Germinal center (tissue), 1 donor: ENCODE measurements at regions not wholly inside any gene's neighbourhood (a gene's known extent, or its start where the extent isn't known, plus 50 kb on each side); places are given as distances from the start of the nearest gene placed in this dataset.
"Not testable (repeated sequence)": the region's sequence is repeated elsewhere in the genome, so short reads cannot be mapped to it uniquely, and the experiment has no call there.

ENCODE experiments used
- DNase-seq: peaks from one replicate; pipeline ENCODE4 v3.0.0; 2012; ENCODE audit warnings: mixed read lengths, low spot score

DNA sequence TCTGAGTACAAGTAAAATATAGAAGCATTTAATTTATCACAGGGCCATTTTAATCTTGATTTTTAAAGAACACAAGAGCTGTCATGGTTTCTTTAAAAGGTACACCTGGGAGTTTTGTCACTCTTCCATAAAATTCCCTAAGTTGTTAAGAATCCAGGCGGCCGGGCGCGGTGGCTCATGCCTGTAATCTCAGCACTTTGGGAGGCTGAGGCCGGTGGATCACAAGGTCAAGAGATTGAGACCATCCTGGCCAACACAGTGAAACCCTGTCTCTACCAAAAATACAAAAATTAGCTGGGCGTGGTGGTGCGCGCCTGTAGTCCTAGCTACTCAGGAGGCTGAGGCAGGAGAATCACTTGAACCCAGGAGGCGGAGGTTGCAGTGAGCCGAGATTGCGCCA, 278.3 kb downstream of the PCDH17 start:
- not testable (repeated sequence) for DNase-seq

DNA sequence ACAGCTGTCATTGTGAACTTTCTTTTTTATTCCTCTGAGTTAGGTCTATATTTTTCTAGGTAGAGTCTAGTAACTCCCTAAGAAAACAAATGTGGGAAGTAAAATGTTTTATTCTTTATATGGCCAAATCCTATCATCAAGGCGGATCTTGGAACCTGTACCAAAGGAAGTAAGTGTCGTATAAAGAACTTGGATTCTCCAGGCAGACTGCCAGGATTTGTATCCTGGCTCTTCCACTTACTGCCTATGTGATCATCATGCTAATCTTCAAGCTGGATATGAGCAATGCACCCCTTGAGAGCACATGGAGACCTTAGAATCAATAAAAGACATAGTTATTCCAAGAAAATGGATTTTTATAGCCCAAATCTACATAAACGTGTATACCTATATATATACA, 286.5 kb downstream of the PCDH17 start:
- no peak for DNase-seq

DNA sequence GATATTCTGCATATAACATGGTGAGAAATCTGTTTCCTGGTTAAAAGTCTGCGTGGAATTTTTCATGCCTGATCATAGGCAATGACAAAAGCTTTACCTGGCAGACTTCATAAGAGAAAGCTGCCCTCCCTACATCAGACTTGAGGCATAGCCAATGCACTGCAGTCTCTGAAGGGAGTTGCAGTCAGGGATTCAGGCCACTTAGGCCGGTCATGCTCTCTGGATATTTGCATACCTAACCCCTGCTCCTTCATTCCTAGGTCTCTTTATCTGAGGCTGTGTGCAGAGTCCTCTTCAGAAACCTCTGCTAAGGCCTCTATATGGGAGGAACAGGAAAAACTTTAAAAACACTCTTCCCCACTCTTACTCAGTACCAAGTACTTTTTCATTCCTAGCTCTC, 287.4 kb downstream of the PCDH17 start:
- DNase-seq: no peak

DNA sequence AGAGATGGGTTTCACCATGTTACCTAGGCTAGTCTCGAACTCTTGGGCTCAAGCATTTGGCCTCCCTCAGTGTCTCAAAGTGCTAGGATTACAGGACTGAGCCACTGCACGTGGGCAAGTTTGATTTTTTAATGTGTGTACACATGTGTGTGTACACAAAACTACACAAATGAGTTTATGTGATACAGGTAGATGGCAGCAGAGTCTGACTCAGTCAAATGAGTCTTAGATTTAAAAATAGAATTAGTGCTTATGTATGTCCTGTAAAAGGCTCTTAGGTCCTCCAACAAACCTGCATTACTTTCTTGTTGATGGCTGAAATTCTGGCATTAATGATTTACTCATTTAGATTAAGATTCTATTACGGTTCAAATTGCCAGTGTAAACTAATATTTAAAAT, 293.7 kb downstream of the PCDH17 start:
- no peak for DNase-seq

DNA sequence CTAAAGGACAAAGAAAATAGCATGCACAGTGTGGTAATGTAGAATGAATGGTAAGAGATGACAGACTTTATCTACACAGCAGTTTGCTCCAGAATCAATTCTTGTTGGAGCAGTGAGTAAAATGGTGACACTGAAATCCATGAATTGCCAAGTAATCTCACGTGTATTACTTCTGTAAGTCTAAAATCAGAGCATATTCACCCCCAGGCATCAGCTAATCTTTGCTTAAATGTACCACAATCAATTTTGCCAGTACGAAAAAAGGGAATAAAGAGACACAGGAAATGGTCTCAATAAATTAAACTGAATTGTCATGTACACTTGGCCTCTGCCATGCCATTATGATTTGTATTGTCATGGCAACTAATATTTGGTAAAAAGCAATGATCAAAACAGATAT, 294.2 kb downstream of the PCDH17 start:
- DNase-seq: no peak

DNA sequence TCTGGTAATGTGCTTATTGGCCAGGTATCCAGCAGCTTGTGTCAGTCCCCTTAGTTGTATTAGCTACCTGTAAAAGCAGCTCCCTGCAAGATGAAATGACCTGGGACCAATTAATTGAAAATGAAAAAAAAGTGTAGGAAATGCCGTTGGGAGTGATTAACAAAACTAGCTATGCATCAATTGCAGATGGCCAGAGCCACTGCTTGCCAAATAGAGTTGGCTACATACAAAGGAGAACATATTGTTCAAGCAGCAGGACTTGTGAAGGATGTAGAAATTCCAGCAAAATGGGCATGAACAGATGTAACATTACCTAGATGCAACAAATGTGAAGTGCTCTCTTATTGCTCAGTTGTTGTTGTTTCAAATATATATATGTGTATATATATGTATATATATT, 300.5 kb downstream of the PCDH17 start:
- DNase-seq: no peak

DNA sequence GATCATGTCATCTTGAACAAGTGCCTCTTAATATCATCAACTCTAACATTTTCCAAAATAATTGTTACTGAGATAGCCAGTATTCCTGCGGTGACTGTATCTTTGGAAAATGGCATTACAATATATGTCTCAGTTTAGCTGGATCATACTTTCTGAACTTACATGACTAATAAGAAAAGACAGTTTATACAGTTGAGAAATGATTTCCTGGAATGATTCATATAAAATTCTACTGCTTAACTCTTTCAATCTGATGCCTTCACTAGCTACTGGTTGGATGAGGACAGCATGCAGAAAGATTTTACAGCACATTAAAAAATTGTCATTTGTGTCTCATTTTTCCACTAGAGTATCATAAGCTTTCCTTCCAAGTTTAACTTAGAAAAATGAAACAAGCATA, 302.1 kb downstream of the PCDH17 start:
- no peak for DNase-seq

DNA sequence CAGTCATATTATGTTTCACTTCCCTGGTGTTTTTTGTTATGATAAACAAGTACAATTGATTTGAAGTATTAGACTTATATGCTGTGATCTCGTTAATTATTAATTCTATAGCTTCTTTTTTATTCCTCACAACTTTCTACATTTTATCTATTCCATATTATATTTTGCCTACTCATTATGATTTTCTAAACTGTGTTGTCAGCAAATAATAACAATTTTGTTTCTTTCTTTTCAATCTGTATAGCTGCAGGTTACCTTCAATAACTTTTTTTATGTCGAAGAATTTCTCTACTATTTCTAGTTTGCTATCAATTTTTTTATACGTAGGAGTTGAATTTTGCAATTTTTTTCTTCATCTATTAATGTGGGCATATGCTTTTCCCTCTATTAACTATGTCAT, 304.4 kb downstream of the PCDH17 start:
- DNase-seq: no peak

DNA sequence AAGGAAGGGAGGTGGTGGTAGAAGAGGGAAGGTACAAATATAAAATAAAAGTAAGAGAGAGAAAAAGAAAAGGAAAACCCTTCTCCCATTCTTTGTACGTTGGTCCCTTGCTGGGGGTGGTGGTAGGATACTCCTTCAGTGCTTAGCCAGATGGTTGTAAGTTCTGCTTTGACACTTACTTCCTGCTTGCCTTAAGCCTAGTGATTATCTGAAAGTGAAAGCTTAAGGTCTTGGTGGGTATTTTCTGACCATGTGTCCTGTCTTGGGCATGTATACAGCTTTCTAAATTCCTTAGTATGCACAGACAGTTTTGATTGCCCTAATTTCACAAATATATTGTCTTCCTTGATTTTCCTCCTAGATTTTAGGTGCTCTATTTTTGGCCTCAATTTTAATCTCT, 314.8 kb downstream of the PCDH17 start:
- DNase-seq: no peak

DNA sequence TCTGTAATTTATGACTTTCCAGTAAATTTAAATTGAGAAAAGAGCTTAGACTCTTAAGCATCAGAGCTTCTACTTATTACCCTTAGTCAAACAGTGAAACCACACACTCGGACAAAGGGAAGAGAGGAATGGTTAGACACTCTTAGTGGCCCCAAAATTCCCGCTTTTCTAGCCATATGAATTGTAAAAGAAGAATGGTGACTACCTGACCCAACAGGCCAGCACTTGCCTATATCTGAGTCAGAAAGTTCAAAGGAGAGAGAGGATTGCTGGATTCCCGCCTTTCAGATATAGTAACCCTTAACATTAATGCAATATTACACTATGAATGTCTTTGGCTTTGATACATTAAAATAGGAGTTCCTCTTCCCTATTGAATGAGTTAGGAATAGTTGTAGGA, 317.3 kb downstream of the PCDH17 start:
- DNase-seq: no peak

DNA sequence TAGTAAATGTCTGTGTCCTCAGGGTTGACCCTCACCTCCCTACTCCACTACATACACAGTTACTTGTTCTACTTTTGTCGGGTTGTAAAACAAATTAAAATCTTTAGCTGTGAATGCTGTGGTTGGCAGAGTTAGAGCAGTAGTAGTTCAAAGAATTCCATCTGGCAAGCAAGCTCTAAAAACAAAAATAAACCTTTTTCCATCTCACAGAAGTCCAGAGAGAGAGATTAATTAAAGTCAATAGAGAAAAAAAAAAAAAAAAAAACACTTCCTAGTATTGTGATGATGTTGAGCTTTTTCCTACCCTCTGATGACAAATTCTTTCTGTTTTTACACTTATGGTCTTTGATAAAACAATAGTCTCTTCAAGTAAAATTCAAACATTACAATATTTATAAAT, 338.4 kb downstream of the PCDH17 start:
- no peak for DNase-seq

DNA sequence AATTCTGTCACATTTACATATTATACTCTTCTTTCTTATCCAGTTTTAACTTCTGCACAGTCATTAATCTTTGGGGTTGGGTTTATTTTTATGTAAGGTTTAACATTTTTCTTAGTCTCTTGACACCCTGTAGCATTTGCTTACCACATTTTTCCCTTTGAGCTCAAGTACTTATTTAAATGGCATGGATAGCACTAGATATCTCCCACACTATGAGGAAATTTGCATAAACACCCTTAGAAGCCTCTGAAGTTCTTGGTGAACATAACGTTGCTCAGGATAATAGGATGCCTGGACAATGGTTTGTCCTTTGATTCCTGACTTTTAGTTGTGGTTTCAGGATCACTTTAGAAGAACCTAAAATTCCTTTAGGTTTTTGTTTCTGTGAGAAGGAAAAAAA, 338.9 kb downstream of the PCDH17 start:
- DNase-seq: no peak

DNA sequence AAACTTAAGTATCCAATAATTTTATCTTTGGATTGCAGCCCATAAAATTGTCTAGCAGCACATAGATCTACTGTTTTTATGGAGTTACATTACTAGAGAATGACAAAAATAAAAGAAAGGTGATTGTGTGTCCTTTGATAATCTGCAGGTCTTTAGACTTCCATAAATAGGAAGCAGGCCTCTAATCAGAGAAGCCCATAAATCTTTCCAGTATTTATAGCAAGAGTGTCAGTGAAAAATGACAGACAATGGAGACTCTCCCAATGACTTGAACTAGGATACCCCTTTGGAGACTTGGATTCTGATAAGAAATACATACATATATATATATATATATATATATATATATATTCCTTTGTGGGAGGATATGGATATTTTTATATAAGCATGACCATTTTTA, 351.2 kb downstream of the PCDH17 start:
- DNase-seq: no peak

DNA sequence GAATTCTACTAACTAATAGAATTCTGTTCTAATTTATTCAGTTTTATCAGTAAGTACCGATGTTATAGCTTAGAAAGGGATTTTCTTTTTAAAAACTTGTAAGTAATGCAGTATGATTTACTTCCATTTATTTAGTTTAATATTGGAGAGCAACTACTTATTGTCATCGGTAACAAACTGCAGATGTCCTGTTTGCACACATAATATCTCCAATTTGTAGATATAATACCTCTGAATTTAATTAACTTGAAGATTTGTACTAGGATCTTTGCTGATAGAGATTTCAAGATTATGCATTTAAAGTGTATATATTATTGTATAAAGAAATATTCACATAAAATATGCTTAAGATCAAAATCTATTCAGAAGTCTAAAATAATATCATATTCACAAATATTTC, 356.7 kb downstream of the PCDH17 start:
- no peak for DNase-seq

DNA sequence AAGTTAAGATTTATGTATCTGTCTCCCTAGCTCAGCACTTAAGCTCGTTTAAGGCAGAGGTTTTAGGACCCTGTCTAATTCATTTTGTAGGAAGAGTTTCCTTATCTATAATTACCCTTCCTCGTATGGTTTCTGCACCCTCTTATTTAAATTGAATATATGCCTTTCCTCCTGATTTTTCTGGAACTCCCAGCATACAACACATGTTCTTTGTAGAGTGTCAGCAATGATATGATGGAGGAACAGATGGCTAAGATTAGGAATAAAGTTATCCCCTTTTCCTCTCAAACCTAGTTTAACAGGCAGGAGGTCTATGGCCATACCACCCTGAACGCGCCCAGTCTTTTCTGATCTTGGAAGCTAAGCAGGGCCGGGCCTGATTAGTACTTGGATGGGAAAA, 359.5 kb downstream of the PCDH17 start:
- no peak for DNase-seq

DNA sequence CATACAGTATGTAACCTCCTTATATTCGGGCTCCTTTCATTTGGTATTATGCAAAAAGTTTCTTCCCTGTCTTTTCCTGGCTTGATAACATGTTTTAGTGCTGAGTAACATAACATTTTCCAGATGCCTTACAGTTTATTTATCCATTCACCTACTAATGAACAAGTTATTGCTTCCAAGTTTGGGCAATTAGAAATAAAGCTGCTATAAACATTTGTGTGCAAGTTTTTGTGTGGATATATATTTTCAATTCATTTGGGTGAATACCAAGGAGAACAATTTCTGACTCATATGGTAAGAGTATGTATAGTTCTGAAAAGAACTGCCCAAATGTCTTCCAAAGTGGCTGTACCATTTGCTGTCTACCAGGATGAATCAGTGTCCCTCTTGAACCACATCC, 360.9 kb downstream of the PCDH17 start:
- no peak for DNase-seq

DNA sequence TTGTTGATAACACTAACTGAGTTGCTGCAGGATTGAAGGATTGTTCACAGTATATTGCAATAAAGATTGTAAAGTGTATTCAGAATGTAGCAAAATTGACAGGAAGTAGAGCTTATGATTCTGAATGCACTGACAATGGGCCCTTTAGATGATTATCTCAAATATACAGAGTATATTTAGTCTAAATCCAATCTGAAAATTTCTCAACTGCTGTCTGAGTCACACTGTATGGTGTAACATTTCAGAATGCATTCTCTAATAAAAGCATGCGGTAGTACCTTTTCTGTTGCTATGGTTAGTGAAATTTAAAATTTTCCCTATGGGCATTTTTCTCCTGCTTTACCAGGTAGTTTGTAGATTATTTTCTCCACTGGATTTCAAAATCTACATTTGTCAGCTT, 365.2 kb downstream of the PCDH17 start:
- DNase-seq: no peak

DNA sequence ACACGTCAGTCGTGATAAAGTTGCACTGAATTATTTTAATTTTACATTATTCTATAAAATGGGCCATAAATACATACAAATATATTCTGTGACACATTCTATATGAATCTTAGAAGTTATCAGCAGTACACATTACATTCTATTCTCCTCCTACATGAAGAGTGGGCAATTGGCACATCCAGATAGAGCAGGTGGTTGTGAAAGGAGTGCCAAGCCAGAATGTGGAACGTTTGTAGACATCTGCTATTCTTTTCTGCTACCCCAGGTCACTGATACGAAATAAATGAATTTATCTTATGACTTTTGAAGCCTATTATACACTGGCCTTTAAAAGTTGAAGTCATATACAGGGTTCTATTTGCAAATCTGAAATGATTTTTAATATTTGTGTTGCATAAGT, 373.2 kb downstream of the PCDH17 start:
- no peak for DNase-seq

DNA sequence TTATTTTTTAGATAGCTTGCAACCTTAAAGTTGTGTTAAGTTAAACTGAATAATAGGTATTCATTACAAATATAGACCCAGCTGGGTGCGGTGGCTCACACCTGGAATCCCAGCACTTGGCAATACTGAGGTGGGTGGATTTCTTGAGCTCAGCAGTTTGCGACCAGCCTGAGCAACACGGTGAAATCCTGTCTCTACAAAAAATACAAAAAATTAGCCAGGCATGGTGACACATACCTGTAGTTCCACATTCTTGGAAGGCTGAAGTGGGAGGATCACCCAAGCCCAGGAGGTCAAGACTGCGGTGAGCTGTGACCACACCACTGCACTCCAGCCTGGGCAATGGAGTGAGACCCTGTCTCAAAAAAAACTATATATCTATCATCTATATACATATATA, 386.5 kb downstream of the PCDH17 start:
- DNase-seq: no peak

DNA sequence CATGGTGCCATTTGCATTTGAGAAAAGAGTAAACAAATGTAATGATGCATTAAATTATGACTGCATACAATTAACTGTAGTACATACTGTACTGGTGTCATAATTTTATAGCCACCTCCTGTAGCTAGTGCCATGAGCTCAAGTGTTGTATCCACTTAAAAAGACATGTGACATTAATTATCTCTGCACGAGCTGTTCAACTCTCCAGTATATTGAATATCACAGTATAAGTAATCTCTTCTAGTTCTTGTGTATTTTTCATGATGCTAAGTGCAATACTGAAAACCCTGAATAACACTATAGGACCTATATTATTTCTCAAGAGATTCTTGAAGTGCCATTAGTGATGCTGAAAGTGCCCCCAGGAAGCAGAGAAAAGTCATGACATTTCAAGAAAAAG, 387.3 kb downstream of the PCDH17 start:
- DNase-seq: no peak

DNA sequence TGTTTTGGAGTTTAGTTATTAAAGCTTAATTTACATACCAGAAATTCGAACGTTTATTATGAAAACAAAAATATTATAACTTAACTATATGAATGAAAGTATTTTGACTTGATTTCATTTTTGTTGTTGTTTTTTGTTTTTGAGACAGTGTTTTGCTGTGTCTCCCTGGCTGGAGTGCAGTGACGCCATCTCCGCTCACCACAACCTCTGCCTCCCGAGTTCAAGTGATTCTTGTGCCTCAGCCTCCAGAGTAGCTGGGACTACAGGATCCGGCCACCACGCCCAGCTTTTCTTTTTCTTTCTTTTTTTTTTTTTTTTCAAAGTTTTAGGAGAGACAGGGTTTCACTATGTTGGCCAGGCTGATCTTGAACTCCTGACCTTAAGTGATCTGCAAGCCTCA, 392.6 kb downstream of the PCDH17 start:
- no peak for DNase-seq

DNA sequence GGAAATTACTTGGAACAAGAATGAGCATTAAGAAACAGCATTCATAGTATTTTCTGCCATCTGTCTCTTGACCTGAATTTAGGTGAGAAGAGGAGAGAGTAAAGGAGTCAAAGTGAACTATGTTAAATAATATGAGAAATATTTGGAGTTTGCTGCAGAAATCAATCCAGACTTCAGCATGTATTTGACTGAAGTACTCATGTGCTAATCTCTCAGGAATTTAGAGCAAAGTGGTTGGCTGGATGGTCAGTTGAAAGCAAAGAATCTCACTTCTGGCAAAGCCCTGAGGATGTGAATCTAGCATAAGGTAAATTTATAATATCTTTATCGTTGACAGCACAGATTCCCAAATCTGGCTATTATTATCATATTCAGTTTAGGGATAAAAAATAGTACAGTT, 394.3 kb downstream of the PCDH17 start:
- DNase-seq: no peak

DNA sequence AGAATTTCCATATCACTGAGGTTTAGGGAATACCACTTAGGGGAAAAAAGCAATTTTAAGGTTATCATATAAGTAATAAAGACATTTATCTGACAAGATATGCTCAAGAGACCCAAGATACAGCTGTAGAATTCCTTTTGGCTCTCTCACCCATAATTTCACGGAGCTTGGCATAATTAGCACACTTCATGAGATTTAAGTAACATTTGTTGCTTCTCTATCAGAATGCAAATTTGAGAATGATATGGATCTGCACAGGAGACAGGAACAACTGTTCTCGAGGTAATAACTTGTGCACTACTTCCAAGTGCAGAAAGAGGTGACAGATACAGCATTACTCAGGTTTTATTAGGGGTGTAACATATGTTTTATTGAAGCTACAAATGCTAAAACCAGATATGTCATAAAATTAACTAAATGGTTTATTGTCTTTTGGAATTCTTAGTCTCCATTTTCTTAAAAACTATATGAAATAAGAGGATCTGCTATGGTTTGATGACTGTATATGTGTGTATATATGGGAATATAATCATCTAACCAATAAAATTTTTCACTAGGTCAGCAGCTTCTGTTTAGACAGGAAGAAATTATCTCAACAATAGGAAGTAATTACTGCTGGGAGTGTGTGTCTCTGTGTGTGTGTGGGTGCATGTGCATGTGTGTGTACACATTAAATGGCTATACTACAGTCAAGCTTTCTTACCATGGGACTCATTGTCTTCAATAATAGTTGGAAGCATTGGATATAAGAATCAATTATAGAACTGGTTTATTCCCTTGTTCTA, 401.3 kb downstream of the PCDH17 start:
- DNase-seq: no peak

DNA sequence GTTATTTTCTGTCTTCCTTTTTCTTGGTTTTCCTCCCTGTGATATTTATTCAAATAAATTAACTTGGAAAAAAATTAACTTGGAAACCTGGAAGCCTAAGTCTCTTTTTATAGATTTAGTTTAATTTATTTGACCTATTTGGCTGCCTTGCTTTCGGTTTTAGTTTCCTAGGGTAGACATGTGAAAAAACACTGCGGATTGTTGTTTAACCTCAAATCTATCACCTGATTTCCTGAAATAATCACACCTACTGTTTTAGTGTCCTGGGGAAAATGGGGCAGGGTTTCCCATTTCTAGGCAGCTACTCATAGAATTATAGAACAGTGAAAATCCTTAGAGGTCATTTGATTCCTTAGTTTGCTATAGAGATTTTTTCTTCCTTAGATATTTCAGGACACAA, 412.4 kb downstream of the PCDH17 start:
- DNase-seq: no peak

DNA sequence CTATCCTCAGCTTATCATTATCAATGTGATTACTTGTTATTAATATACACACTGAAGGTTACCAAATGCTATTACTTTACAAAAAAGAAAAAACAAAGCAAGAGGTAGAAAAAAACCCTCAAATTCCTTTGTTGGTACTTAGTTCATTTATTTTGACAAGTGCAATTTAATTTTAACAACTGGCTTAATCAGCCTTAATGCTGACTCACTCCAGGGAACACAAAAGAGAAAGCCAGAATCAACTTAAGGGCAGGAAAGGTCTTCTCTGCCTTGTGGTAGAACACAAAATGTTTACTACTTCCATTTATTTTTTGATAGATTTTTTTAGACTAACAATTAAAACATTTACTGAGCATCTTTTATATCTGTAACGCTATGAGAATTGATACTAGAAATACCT, 417.1 kb downstream of the PCDH17 start:
- DNase-seq: no peak
